ENCODE measurements at regions not wholly inside any gene's neighbourhood (a gene's known extent, or its start where the extent isn't known, plus 50 kb on each side); places are given as distances from the start of the nearest gene placed in this dataset.

GRCh38 chr21:23488245-23488644 lies 2119.0 kb downstream of the MRPL39 start:
- no peak for DNase-seq

GRCh38 chr21:23480591-23481270 lies 2126.6 kb downstream of the MRPL39 start:
- DNase-seq = no peak

- DNase-seq = no peak
Measured at GRCh38 chr21:23478381-23478780, 2128.9 kb downstream of the MRPL39 start.

- no peak for DNase-seq
Measured at GRCh38 chr21:23475281-23476219, 2131.7 kb downstream of the MRPL39 start.

GRCh38 chr21:23471877-23472276 lies 2135.4 kb downstream of the MRPL39 start:
- no peak for DNase-seq

- DNase-seq = no peak
Measured at GRCh38 chr21:23463365-23463764, 2143.9 kb downstream of the MRPL39 start.

GRCh38 chr21:23455676-23456075 lies 2151.6 kb downstream of the MRPL39 start:
- no peak for DNase-seq

- no peak for DNase-seq
Measured at GRCh38 chr21:23452384-23453083, 2154.7 kb downstream of the MRPL39 start.

- peak; percentile 62 for DNase-seq
Measured at GRCh38 chr21:23445307-23445706, 2162.0 kb downstream of the MRPL39 start.

GRCh38 chr21:23438081-23438480 lies 2169.2 kb downstream of the MRPL39 start:
- DNase-seq = no peak

- no peak for DNase-seq
Measured at GRCh38 chr21:23402929-23403520, 2204.3 kb downstream of the MRPL39 start.

GRCh38 chr21:23401278-23401677 lies 2206.0 kb downstream of the MRPL39 start:
- no peak for DNase-seq

- DNase-seq = peak; percentile 34
Measured at GRCh38 chr21:23398726-23399125, 2208.6 kb downstream of the MRPL39 start.

- no peak for DNase-seq
Measured at GRCh38 chr21:23394458-23394857, 2212.8 kb downstream of the MRPL39 start.

- no peak for DNase-seq
Measured at GRCh38 chr21:23384679-23385078, 2222.6 kb downstream of the MRPL39 start.

- DNase-seq = no peak
Measured at GRCh38 chr21:23374155-23374554, 2233.1 kb downstream of the MRPL39 start.

- DNase-seq = no peak
Measured at GRCh38 chr21:23356905-23357304, 2250.4 kb downstream of the MRPL39 start.

GRCh38 chr21:23316190-23316589 lies 2291.1 kb downstream of the MRPL39 start:
- no peak for DNase-seq

- no peak for DNase-seq
Measured at GRCh38 chr21:23308741-23309140, 2298.5 kb downstream of the MRPL39 start.

GRCh38 chr21:23307065-23307464 lies 2300.2 kb downstream of the MRPL39 start:
- DNase-seq = no peak

- DNase-seq = no peak
Measured at GRCh38 chr21:23292292-23292691, 2294.1 kb downstream of the NCAM2 start.

- no peak for DNase-seq
Measured at GRCh38 chr21:23281917-23282316, 2283.7 kb downstream of the NCAM2 start.

GRCh38 chr21:23249760-23250159 lies 2251.6 kb downstream of the NCAM2 start:
- DNase-seq = no peak
